Activated effector memory CD4-positive, alpha-beta T cell treated with Interleukin-2 at 50 U/mL for 16 hours (primary cell): ENCODE measurements at regions not wholly inside any gene's neighbourhood (a gene's known extent, or its start where the extent isn't known, plus 50 kb on each side); places are given as distances from the start of the nearest gene placed in this dataset.

Experiments used
- DNase-seq: peaks from one replicate; pipeline ENCODE4 v3.0.0-alpha.2; 2020

GRCh38 chr18:59751186-59751585, 54.0 kb upstream of the CCBE1 start:
- DNase-seq = no peak

DNA sequence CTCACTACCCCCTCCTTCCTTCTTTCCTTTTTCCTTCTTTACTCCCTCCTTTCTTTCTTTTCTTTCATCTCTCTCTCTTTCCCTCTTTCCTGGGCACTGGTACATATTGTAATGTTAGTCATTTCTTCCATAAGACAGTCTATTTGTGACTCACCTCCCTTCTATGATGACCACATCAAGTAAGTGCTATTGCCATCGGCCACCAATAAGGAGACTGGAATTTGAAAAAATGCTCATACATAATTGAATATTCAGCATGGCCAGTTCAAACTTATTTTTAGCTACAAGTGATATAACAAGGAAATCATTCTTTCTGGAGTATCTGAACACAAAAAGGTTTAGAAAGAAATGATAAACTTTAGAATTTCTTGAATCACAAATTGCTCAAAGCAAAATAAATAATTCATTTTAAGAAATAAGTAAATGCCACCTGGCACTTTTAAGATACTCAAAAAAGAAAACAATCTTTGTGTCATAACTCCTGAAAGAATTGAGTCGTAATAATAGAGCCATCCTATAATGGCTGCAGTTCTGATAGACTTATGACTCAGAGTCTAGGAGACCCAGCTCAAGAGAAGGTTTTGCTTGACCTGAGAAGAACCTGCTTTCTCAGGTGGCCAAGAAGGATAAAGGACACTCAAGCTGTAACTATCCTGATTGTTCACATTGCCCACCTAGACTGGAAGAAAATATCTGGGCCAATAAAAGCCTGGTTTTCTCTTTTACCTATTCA, 51.6 kb upstream of the CCBE1 start:
- no peak for DNase-seq
